Inflammatory macrophage treated with lipopolysaccharide for 1 hour (primary cell): ENCODE measurements at regions not wholly inside any gene's neighbourhood (a gene's known extent, or its start where the extent isn't known, plus 50 kb on each side); places are given as distances from the start of the nearest gene placed in this dataset.
"Not testable (repeated sequence)": the region's sequence is repeated elsewhere in the genome, so short reads cannot be mapped to it uniquely, and the experiment has no call there.

ENCODE experiments used
- DNase-seq, 2 donors: peaks; one replicate each; pipeline ENCODE4 v3.0.0-alpha.2; 2020 to 2022

DNA sequence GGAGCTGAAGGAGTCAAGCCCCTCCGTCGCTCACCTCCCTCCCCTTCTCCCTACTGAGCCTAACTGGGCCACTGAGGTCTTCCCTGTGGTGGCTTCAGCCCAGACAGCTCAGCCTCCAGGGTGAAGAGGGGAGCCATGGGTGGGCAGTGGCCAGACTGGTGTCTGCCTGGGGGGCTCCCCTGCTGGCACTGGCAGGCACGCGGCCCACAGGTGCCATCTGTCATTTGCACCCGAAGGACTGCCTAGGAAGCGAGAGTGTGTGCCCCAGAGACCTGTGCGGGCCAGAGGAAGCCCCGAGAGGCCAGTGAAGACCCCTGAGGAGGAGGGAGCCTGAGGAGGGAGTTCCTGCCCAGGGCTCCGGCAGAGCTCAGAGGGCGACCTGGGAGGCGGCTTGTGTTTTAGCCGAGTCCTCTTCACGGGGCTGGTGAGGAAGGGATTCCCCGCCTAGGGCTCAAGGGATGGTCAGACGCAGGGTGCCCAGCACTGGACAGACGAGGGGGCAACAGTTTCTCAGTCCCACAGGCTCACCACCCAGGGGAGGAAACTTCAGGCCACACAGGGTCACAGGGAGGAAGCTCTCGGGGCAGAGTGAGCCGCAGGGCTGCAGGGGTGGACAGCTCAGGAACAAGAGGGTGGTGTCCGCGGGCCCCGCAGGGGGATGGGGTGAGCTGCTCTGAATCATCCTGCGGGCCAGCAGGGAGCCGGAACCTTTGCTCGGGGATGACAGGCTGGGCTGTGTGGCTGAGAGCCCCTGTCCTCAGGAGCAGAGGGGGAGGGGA lies 76.2 kb upstream of the PPP2R2D start:
- DNase-seq = no peak

DNA sequence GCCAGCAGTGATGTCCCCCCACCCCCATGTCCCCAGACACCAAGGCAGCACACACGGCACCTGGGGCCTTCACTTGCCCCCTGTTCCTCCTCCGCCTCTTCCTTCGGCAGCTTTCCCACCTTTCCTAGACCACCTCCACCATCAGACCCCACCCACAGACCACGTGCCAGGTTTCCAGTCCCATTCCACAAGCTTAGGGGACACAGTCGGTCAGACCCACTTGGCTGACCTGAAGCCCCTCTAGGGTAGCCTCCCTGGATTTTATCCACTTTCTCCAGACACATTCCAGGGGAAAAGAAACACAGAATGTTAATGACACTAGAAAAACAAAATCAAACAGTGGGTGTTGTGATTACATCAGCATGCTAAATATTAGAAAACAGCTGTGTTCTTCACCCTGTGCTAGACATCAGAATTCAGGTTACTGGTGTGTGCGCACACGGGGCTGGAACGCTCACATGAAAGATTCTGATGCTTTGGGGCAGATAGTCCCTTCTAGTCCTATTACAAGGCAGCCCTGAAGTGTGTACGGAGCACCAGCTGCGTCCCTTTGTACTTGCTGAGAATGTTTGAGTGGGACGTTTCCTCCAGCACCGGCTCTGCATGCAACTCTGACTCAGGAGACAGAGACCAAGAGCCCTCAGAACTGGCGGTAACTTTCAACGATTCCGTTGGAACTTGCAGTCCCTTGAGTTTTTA lies 75.5 kb upstream of the PPP2R2D start:
- no peak for DNase-seq

DNA sequence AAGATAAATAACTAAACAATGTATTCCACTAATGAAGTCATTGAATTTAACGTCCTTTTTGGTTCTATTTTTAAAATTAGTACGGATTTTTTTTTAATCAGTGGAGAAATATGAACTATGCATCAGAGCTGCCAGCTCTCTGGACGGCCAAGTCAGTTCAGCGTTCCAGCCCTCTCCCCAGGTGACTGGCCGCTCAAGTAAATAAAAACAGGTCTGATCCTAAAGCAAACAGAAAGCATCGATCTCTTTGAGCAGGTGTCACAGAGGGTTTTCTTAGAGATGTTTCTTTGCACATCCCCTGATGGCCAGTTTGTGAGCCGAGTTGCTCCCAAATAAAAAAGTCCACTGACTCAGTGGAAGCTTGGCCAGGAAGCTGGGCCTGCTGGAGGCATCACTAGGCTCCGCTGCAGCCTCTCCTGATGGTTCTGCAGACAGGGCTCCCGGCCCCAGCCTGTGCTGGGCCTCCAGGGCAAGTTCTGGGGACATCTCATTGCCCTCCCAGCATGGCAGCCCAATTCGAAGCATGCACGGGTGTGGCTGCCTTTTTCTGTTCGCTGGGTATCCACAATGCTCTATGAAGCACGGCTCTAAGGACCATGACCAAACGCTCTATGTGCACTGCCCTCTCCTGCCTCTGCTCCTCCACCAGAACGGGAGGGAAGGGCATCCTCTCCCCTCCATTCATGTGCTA lies 74.7 kb upstream of the PPP2R2D start:
- no peak for DNase-seq

DNA sequence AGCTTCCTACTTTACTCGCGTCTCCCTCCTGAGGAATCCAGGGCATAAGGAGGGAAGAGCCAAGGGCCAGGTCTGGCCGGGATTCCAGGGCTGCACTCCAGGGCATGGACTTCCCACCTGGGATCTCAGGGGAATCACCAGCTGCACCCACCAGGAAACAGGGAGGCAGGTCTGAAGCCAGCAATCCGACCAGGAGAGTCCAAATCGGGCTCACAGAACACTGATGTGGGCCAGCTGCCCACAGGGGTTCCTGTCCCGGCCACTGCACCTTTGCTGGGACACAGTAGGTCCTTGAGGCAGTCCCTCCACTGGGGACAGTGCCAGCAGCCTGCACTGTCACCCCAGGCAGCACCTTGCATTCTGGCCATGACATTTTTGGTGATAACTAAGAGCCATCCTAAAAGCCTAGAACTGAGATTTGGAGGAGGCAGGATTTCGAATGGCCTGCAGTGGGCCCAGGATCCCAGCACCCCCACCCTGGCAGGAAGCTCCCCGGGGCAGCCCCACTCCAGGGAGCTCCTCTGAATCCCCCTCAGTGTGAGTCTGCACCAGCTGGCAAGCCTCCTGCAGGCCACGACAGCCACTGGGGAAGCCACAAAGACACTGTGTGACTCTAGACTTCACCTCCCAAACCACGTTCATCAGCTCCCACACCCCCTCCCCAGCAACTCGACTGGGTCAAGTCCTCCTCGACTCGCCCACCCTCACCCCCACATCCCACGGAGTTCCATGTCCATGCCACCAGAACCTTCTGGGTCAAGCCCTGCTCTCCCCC lies 71.5 kb upstream of the PPP2R2D start:
- DNase-seq = no peak

DNA sequence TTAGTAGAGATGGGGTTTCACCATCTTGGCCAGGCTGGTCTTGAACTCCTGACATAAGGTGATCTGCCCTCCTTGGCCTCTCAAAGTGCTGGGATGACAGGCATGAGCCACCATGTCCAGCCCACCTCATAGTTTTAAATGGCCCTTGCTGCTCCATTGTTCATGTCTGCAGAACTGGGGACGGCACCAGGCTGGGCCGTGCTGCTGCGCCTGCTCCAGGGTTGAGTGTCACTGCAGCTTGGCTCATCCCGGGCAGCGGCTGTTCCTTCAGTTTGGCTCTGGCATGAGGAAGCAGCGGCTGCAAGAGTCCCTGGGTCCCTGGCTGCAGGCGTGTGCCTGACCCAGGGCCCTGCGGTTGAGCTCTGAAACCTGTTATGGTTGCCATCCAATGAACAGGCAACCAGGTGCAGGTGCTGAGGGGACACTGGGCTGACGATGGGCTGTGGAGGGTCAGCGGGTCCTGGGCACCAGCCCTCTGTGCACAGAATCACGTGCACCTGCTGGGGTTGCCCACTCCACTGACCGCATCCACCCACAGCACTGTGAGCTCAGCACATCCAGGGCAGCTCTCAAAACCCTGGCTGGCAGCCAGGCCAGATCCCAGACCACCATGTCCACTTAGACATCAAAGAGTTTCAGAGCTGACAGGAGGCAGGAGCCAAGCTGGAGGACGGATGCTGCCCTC lies 70.2 kb upstream of the PPP2R2D start:
- DNase-seq = no peak

DNA sequence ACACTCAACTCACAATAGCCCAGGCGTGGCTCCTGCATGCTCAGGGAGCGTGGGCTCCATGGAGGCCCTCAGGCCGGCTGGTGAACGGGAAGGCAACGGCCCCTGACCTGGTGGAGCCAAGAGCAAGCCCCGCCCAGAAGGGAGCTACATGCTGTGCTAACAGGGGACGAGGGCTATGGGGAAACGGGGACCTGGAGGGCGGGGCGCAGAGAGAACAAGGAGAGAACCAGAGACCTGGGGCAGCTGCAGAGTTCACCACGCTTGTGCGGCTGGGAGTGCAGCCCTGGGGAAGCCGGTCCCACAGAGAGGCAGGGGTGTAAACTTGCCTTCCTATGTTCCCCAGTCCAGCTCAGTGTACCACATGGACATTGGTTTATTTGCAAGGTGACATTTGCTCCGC lies 69.2 kb upstream of the PPP2R2D start:
- no peak for DNase-seq

DNA sequence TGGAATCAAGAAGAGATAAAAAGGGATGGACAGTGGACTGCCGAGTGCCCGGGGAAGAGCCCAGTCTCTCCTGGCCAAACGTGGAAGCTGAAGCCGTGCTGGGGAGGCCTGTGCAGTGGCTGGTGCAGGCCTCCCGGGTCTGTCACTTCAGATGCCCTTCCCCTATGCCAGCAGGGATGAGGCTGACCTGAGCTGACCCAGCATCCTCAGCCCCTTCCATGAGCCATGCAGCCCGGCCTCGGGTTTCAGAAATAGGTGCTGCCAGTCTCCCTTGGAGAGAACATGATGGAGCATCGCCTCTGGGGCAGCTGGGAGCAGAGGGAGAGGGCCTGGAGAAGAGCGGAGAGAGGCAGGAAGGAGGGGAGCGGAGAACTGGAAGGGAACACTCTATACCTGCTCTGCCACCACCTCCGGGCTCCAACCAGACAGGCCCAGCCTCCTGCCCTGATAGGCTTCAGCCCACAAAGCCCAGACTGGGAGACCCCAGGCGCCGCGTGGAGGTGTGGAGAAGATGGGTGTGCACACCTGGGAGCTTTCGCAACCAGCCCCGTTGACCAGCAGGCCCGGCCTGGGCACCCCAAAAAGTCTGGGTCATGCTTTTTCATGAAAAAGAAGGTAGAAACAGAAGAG lies 68.6 kb upstream of the PPP2R2D start:
- DNase-seq = no peak

GRCh38 chr10:131833013-131833412 lies 67.8 kb upstream of the PPP2R2D start:
- DNase-seq = no peak

GRCh38 chr10:131833446-131834080 lies 67.2 kb upstream of the PPP2R2D start:
- DNase-seq = no peak

GRCh38 chr10:131834152-131834810 lies 66.5 kb upstream of the PPP2R2D start:
- DNase-seq = no peak

DNA sequence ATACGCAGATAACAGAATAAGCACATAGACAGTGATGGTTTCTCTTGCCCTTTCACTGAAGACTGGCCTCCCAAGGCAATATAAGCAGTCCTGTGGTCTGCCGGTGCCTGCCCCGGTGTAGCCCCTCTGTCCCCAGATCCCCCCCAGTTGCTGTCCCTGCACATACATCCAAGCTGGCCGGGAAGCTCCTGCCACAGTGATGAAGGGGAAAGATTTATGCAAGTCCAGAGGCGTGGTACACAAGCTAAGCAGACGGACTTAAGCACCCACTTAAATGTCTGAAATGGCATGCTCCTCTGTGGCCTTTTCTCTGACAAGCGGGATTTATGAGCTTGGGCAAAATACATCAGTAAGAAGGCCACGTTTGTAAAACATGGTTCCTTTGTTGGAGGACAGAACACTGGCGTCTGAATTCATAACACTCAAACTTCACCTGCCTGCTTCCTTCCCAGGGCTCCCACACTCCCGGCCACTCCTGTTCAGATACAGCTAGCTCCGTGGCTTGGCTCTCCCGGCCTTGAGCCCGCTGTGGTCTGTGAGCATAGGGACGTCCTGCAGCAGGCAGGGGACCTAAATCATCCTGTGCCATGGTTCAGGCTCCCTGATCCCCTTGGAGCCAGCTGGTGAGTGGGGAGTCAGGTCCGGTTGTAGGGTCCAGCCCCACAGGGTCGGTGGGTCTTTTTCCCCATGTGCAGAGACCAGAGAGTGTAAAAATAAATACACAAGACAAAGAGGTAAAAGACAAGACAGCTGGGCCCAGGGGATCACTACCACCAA lies 61.7 kb upstream of the PPP2R2D start:
- DNase-seq = no peak

- not testable (repeated sequence) for DNase-seq
Observed at GRCh38 chr10:131839880-131840787, 60.7 kb upstream of the PPP2R2D start.

DNA sequence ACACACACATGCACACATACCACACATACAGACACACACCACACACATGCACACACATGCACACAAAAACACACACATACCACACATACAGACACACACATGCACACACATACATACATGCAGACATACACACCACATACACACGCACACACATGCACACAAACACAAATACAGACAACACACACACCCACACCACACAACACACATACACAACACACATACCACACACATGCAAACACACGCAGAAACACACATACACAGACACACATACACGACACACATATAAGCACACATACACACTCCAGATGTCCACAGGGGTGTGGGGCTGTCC lies 60.1 kb upstream of the PPP2R2D start:
- DNase-seq = no peak

DNA sequence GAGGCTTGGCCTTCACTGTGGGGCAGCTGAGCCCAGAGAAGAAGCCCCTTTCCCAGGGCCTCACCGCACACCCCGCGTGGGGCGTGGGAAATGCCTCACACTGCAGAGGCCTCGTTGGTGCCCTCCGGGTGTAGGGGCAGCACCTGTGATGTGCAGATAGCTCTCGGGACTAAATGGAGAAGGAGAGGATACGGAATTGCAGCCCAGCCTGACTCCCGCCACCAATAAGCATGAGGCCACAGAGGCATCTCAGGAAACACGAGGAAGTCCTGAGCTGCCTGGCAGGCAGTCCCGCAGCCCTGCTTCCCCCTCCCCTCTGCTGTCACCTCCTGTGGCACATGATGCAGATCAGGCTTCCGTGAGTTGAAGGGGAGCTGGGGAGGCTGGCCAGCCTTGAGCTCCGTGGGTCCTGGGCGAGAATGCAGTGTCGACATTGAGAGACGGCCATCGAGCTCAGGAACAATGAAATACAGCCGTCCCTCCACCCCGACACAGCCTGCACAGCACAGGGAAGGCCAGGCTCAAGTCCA lies 59.6 kb upstream of the PPP2R2D start:
- DNase-seq = no peak

DNA sequence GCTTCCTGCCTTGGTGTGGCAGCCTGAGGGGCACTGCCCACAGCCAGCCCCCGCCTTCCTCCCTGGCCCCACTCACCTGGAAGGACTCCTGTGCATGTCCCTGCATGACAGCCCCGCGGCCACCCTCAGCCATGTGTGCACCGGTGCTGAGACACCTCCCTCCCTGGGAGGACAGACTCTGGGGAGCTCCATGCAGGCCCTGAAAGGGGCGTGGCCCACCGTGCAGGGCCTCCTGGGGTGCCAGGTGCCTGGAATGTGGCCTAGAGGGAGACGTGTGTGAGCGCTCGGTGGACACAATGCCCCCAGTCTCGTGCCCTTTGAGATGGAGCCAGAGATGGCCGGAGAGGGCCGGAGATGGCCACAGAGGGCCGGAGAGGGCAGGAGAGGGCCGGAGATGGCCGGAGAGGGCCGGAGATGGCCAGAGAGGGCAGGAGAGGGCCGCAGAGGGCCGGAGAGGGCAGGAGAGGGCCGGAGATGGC lies 59.1 kb upstream of the PPP2R2D start:
- DNase-seq = no peak

- DNase-seq = no peak
Observed at GRCh38 chr10:131842351-131843088, 58.3 kb upstream of the PPP2R2D start.

GRCh38 chr10:131843089-131843595 lies 57.7 kb upstream of the PPP2R2D start:
- no peak for DNase-seq

GRCh38 chr10:131843881-131844284 lies 56.9 kb upstream of the PPP2R2D start:
- DNase-seq = no peak
